OCI-LY3 (cell line): ENCODE measurements at regions not wholly inside any gene's neighbourhood (a gene's known extent, or its start where the extent isn't known, plus 50 kb on each side); places are given as distances from the start of the nearest gene placed in this dataset.

Experiments
- H2AFZ ChIP-seq: fragments of 200-600, 300-600 bp; shearing (Covaris generic); 2 replicates; pipeline ENCODE4 v1.6.0; 2014; ENCODE audit warnings: antibody characterized with exemption, low read depth, low read length
- H3K27ac ChIP-seq: fragments of 200-600, 300-600 bp; sonication (generic); 2 replicates; pipeline ENCODE4 v1.5.1; 2014; ENCODE audit warnings: mild to moderate bottlenecking, low read length, moderate library complexity, mixed read lengths
- H3K27me3 ChIP-seq: fragments of 200-600, 300-600 bp; sonication (generic); 2 replicates; pipeline ENCODE4 v1.6.1; 2014; ENCODE audit warnings: low read depth, low read length, mixed read lengths
- H3K36me3 ChIP-seq: fragments of 200-600, 300-600 bp; sonication (generic); replicated peaks from 2 replicates; pipeline ENCODE3; 2014; ENCODE audit warnings: low read depth, low read length, mixed read lengths
- H3K4me1 ChIP-seq: fragments of 300-600, 200-600 bp; sonication (generic); 2 replicates; pipeline ENCODE4 v1.6.1; 2014; ENCODE audit warnings: low read length, mixed read lengths
- H3K4me2 ChIP-seq: fragments of 200-600, 300-600 bp; sonication (generic); 2 replicates; pipeline ENCODE4 v1.6.1; 2014; ENCODE audit warnings: low read length, mixed read lengths
- H3K4me3 ChIP-seq: fragments of 300-600, 200-600 bp; sonication (generic); 2 replicates; pipeline ENCODE4 v1.5.1; 2014; ENCODE audit warnings: antibody characterized with exemption, mild to moderate bottlenecking, low read length, moderate library complexity
- H3K79me2 ChIP-seq: fragments of 300-600, 200-600 bp; shearing (Covaris generic); 2 replicates; pipeline ENCODE4 v1.6.1; 2014; ENCODE audit warnings: mild to moderate bottlenecking, low read length, mixed read lengths
- H3K9ac ChIP-seq: fragments of 300-600, 200-600 bp; shearing (Covaris generic); 2 replicates; pipeline ENCODE4 v1.6.0; 2014; ENCODE audit warnings: mild to moderate bottlenecking, low read length, moderate library complexity
- H3K9me3 ChIP-seq: fragments of 200-600, 300-600 bp; shearing (Covaris generic); 2 replicates; pipeline ENCODE4 v1.6.1; 2014; ENCODE audit warnings: low read length, mixed read lengths; ENCODE audit not compliant: insufficient read depth
- H4K20me1 ChIP-seq: fragments of 200-600, 300-600 bp; sonication (generic); 2 replicates; pipeline ENCODE4 v1.6.1; 2016; ENCODE audit warnings: low read length, mixed read lengths; ENCODE audit not compliant: insufficient read depth
- CTCF ChIP-seq: fragments of 200-600, 300-600 bp; sonication (generic); IDR thresholded peaks from 2 replicates; pipeline ENCODE4 v1.5.1; 2014; ENCODE audit warnings: antibody characterized with exemption, low read length, low read depth
- EZH2phosphoT487 ChIP-seq: fragments of 200-600 bp; shearing (Covaris generic); IDR thresholded peaks from 2 replicates; pipeline ENCODE4 v1.6.1; 2018; ENCODE audit warnings: antibody characterized with exemption, mixed run types, low read depth

- Histone ChIP-seq H3K4me1 (no peaks in the 10 kb centered on the region), H2AFZ (no peak overlapping the region), H3K27me3 (peaks cover 16% of the 10 kb centered on the region), H3K9me3 (no peaks in the 10 kb centered on the region), H3K27ac (no peak overlapping the region), H3K36me3 (no peaks in the 10 kb centered on the region), H3K4me3 (no peak overlapping the region), H4K20me1 (no peaks in the 10 kb centered on the region), H3K9ac (no peak overlapping the region), H3K4me2 (no peak overlapping the region), H3K79me2 (no peaks in the 10 kb centered on the region)
- TF ChIP-seq CTCF = no peak
Observed at GRCh38 chr11:70857894-70858293, 394.5 kb downstream of the SHANK2 start.

DNA sequence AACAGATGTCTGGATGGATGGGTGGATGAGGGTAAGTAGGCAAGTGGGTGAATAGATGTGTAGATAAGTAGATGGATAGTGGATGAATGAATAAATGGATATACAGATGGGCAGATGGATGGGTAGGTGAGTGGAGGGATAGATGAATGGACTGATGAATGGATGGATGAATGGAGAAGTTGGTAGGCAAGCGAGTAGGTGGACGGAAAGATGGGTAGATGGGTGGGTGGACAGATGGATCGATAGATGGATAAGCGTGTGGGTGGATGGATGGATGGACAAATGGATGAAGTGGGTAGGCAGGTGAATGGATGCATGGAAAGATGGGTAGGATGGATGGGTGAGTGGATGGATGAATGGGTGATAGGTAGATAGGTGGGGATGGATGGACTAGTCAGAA lies 393.2 kb downstream of the SHANK2 start:
- Histone ChIP-seq H3K9me3 (no peaks in the 10 kb centered on the region), H3K79me2 (no peaks in the 10 kb centered on the region), H3K4me1 (no peaks in the 10 kb centered on the region), H3K27ac (no peak overlapping the region), H3K4me3 (no peak overlapping the region), H4K20me1 (no peaks in the 10 kb centered on the region), H3K9ac (no peak overlapping the region), H2AFZ (no peak overlapping the region), H3K27me3 (peaks cover 16% of the 10 kb centered on the region), H3K4me2 (no peak overlapping the region), H3K36me3 (no peaks in the 10 kb centered on the region)
- no peak for TF ChIP-seq EZH2phosphoT487
- TF ChIP-seq CTCF = no peak

DNA sequence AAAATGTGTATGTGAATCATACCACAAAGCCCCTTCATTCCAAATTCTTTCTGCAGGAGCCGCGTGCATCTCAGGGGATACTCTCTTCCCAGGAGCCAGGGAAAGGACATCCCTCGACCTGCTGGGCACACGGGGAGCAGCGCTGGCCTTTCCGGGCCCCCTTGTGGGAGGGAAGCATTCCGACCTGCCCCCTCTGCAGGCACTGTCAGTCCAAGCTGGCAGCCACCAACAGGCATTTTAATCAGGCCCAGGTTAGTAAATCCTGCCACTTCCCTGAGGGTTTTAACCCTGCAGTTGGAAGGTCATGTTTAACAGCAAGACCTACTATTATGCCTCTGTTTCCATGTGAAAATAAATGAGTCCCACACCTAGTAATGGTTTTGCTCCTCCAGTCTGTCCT lies 391.5 kb downstream of the SHANK2 start:
- Histone ChIP-seq H3K9ac (no peak overlapping the region), H3K4me2 (no peak overlapping the region), H2AFZ (no peak overlapping the region), H3K27ac (no peak overlapping the region), H3K9me3 (no peaks in the 10 kb centered on the region), H3K4me1 (no peaks in the 10 kb centered on the region), H3K4me3 (no peak overlapping the region), H3K79me2 (no peaks in the 10 kb centered on the region), H4K20me1 (no peaks in the 10 kb centered on the region), H3K27me3 (peaks cover 16% of the 10 kb centered on the region), H3K36me3 (no peaks in the 10 kb centered on the region)
- TF ChIP-seq CTCF (no peak), EZH2phosphoT487 (no peak)

GRCh38 chr11:70861559-70861958 lies 390.8 kb downstream of the SHANK2 start:
- Histone ChIP-seq H4K20me1 (no peaks in the 10 kb centered on the region), H2AFZ (no peak overlapping the region), H3K9ac (no peak overlapping the region), H3K27me3 (peaks cover 16% of the 10 kb centered on the region), H3K27ac (no peak overlapping the region), H3K4me2 (no peak overlapping the region), H3K4me1 (no peaks in the 10 kb centered on the region), H3K9me3 (no peaks in the 10 kb centered on the region), H3K36me3 (no peaks in the 10 kb centered on the region), H3K4me3 (no peak overlapping the region), H3K79me2 (no peaks in the 10 kb centered on the region)
- no peak for TF ChIP-seq EZH2phosphoT487
- no peak for TF ChIP-seq CTCF
